ENCODE measurements at regions not wholly inside any gene's neighbourhood (a gene's known extent, or its start where the extent isn't known, plus 50 kb on each side); places are given as distances from the start of the nearest gene placed in this dataset.

DNA sequence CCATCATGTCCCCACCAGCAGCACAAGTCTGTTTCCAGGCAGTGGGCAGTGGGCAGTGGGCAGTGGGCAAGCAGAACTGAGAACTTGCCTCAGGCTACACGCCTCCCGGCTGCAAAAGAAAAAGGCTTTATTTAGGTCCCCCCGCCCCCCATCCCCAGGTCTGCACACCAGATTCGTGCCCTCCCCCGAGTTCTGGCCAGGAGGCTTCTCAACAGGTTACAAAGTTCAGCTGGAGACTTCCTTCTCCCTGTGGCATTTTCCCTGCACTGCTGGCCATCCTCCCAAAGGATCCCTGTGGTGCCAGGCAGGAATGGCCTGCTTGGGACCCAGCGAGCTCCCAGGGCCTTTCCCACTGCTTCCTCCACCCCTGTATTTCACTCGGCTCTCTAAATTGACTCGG, 97.0 kb upstream of the TRIM2 start:
- H3K4me1 Mint-ChIP-seq (ENCODE audit: low read depth): no peaks in the 10 kb centered on the region
- H3K36me3 Mint-ChIP-seq (ENCODE audit: low read depth): peaks cover 1% of the 10 kb centered on the region
- H3K27ac Mint-ChIP-seq: no peak overlapping the region
- H3K4me3 Mint-ChIP-seq: no peak overlapping the region
- H3K27me3 Mint-ChIP-seq (ENCODE audit: low read depth): peaks cover 64% of the 10 kb centered on the region
- peaks cover 14% of the 10 kb centered on the region for H3K9me3 Mint-ChIP-seq

DNA sequence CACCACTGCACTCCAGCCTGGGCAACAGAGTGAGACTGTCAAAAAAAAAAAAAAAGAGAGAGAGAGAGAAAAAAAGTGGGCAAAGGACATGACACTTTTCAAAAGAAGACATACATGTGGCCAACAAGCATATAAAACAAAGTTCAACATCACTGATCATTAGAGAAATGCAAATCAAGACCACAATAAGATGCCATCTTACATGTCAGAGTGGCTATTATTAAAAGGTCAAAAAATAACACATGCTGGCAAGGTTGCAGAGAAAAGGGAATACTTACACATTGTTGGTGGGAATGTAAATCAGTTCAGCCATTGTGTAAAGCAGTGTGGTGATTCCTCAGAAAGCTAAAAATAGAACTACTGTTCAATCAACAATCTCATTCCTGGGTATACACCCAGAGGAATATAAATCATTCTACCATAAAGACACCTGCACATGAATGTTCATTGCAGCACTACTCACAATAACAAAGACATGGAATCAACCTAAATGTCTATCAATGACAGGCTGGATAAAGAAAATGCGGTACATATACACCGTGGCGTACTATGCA, 94.9 kb upstream of the TRIM2 start:
- H3K27ac Mint-ChIP-seq: no peak overlapping the region
- peaks cover 14% of the 10 kb centered on the region for H3K9me3 Mint-ChIP-seq
- peaks cover 44% of the 10 kb centered on the region for H3K27me3 Mint-ChIP-seq (ENCODE audit: low read depth)
- no peaks in the 10 kb centered on the region for H3K36me3 Mint-ChIP-seq (ENCODE audit: low read depth)
- H3K4me1 Mint-ChIP-seq (ENCODE audit: low read depth): no peaks in the 10 kb centered on the region
- no peak overlapping the region for H3K4me3 Mint-ChIP-seq

DNA sequence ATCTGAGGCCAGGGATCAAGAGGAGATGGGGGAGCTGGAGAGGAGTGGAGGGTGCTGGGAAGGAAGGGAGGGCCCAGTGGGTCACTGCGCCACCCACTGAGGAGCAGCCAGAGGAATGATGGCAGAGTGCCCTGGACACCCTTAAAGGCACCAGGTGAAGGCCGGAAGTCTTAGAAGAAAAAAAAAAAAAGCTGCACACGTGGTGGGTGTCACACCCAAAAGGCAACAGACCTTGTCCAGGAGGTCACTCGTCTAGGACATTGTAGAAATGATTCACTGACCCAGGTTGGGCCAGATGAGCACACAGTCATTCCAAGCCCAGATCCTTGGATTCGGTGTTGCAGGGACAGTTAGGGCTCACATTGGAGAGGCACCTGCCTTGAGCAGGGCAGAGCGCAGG, 93.5 kb upstream of the TRIM2 start:
- Mint-ChIP-seq H3K27me3 (ENCODE audit: low read depth) (peaks cover 30% of the 10 kb centered on the region), H3K36me3 (ENCODE audit: low read depth) (no peaks in the 10 kb centered on the region), H3K9me3 (peaks cover 6% of the 10 kb centered on the region), H3K27ac (no peak overlapping the region), H3K4me1 (ENCODE audit: low read depth) (no peaks in the 10 kb centered on the region), H3K4me3 (no peak overlapping the region)

DNA sequence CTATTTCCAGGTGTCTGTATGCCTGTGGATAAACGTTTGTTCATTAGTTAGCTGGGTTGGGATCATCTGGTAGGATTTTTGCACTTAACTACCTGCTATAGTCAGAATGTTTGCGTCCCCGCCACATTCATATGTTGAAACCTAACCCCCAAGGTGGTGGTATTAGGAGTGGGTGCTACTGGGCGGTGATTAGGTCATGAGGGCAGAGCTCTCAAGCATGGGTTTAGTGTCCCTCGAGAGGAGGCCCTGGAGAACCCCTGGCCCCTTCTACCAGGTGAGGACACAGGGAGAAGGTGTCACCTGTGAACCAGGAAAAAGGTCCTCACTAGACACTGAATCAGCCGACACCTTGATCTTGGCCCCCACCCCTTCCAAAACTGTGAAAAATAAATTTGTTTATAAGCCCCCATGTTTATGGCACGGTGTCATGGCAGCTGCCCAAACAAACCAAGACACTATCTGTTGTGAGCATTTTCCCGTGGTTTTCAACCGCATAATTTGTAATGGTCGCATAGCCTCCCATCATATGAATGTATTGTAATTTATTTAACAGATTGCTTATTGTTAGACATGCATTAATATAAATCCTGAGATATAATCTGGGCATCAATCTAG, 92.7 kb upstream of the TRIM2 start:
- no peaks in the 10 kb centered on the region for H3K36me3 Mint-ChIP-seq (ENCODE audit: low read depth)
- H3K27me3 Mint-ChIP-seq (ENCODE audit: low read depth): peaks cover 22% of the 10 kb centered on the region
- no peaks in the 10 kb centered on the region for H3K4me1 Mint-ChIP-seq (ENCODE audit: low read depth)
- no peaks in the 10 kb centered on the region for H3K9me3 Mint-ChIP-seq
- no peak overlapping the region for H3K27ac Mint-ChIP-seq
- no peak overlapping the region for H3K4me3 Mint-ChIP-seq

DNA sequence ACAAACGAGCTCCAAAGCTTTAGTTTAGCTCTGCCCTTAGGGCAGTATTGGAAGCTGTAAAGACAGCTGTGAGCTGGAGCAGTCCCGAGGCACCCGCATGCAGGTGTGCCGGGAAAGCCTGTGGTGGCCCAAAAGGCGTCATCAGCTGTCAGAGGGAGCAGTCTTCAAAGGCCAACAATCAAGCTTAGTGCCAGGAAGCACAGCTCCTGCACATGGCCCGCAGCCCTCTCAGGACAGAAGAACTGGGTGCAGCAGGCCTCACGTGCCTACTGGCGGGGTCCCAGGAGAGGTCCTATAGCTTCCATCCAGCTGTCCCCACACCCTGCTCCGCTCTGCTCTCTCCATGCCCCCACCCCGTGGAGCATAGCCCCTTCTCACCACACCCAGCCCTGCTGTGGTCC, 92.2 kb upstream of the TRIM2 start:
- H3K27ac Mint-ChIP-seq: no peak overlapping the region
- no peaks in the 10 kb centered on the region for H3K9me3 Mint-ChIP-seq
- H3K4me1 Mint-ChIP-seq (ENCODE audit: low read depth): peaks cover 4% of the 10 kb centered on the region
- H3K4me3 Mint-ChIP-seq: no peak overlapping the region
- no peaks in the 10 kb centered on the region for H3K36me3 Mint-ChIP-seq (ENCODE audit: low read depth)
- H3K27me3 Mint-ChIP-seq (ENCODE audit: low read depth): peaks cover 19% of the 10 kb centered on the region

DNA sequence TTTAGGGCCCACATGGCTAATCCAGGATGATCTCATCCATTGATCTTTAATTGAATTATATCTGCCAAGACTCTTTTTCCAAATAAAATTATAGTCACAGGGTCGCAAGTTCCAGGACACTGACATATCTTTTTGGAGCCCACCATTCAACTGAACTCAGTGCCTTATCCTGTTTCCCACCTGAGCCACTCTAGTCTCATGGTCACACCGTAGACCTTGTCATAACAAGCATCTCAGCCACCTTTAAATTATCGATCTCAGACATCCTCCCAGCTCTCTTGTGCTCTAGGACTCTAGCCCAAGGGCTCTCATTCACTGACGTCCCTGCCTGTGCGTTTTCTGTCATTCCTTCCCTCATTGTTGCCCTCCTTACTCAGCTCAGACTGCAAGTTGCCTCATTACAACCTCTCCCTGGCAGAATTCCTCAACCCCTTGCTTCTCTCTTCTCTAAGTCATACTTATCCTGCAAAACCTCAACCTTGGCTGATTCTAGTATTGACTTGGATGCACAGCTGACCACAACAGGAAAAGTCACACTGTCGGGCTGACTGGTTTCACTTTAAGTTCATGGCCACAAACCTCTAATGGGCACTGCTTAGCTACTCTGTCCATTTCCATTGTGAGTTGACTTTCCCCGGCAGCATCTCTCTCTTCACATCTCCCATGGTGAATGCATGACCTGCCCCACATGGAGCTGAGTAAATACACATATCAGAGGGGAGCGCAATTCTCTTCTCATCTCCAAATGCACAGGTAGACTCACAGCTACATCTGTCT, 91.0 kb upstream of the TRIM2 start:
- H3K4me3 Mint-ChIP-seq: no peak overlapping the region
- peaks cover 7% of the 10 kb centered on the region for H3K4me1 Mint-ChIP-seq (ENCODE audit: low read depth)
- H3K27ac Mint-ChIP-seq: no peak overlapping the region
- H3K27me3 Mint-ChIP-seq (ENCODE audit: low read depth): peaks cover 14% of the 10 kb centered on the region
- no peaks in the 10 kb centered on the region for H3K36me3 Mint-ChIP-seq (ENCODE audit: low read depth)
- no peaks in the 10 kb centered on the region for H3K9me3 Mint-ChIP-seq

DNA sequence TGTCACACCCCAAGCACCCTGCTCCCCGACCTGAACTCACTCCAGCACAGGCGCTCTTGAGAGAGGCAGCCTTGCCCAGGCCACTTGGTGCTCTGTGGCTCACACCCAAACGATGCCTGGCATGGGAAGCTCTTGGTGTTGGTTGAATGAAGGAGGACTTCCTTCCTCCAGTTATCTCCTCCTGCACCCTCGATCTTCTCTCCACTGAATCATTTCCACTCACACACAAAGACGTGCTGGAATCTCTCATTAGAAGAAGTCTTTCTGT, 90.5 kb upstream of the TRIM2 start:
- Mint-ChIP-seq H3K27me3 (ENCODE audit: low read depth) (peaks cover 10% of the 10 kb centered on the region), H3K9me3 (no peaks in the 10 kb centered on the region), H3K36me3 (ENCODE audit: low read depth) (no peaks in the 10 kb centered on the region), H3K4me3 (no peak overlapping the region), H3K4me1 (ENCODE audit: low read depth) (peaks cover 8% of the 10 kb centered on the region), H3K27ac (no peak overlapping the region)

DNA sequence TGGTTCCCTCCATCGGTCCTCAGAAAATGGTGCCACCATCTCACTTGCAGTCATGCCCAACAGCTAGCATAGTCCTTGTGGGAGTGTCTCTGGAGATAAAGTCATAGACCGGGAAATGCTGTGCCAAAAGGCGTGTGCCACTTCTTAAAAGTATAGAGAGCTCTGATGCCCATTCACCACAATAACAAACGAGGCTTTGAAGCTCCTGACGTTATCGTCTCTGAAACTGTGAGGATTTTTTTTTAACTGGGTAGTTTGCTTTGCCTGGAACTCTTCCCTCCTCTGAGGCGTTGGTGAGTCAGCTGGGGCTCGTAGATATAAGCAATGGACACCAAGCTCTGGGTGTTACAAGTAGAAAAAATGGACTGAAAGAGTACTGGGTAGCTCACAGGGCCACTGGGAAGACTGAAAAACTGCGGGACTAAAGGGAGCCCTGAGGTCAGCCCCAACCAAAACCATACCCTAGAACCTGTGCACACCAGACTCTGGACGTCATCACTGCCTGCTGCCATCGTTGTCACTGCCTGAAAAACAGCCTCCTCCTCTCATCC, 89.4 kb upstream of the TRIM2 start:
- no peaks in the 10 kb centered on the region for H3K36me3 Mint-ChIP-seq (ENCODE audit: low read depth)
- H3K27ac Mint-ChIP-seq: peak overlapping the region; percentile 75
- no peaks in the 10 kb centered on the region for H3K9me3 Mint-ChIP-seq
- peaks cover 7% of the 10 kb centered on the region for H3K27me3 Mint-ChIP-seq (ENCODE audit: low read depth)
- peaks cover 9% of the 10 kb centered on the region for H3K4me1 Mint-ChIP-seq (ENCODE audit: low read depth)
- H3K4me3 Mint-ChIP-seq: no peak overlapping the region

DNA sequence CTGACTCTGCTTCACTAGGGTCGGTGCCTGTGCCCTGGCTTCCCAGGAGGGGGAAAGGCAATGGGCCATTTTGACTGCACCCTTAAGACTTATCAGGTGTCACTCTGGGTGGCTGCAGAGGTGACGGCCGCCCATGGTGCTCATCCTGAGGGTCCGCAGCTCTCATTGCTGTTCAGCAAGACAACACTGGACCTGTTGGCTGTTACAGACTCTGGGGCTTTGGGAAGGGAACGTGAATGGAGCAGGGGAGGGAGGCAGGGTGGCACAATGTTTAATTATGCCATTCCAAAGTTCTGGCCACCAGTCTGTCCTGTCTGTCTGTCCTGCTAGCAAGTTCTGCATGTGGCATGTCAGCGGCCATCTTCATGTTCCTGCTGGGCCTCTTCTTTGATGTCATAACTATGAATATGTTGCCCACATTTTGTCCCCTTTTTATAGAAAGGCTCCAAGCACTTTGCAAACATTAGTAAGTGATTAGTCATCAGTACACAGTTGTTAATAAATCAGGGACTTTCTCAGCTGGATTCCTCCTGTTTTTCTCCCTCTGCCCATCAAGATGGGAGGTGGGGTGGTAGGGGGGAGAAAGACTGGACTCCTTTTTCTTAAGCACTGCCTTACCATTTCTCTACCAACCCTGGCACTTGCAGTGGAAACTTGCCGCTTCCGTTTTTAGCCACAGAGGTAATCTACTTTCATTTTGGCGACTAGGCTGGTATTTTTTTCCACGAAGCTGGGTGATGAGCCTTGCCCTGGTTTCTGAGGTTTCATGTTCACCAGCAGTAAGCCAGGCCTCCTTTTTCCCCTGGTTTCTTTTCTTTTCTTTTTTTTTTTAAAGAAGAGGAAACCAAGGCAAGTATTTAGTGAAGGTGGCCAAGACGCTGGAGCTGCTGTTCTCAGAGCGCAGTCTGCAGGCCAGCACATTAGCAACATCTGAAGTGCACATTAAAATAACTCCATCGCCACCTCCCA, 88.6 kb upstream of the TRIM2 start:
- H3K4me1 Mint-ChIP-seq (ENCODE audit: low read depth): peaks cover 9% of the 10 kb centered on the region
- peak overlapping the region; percentile 36 for H3K4me3 Mint-ChIP-seq
- no peaks in the 10 kb centered on the region for H3K9me3 Mint-ChIP-seq
- peaks cover 4% of the 10 kb centered on the region for H3K27me3 Mint-ChIP-seq (ENCODE audit: low read depth)
- H3K36me3 Mint-ChIP-seq (ENCODE audit: low read depth): no peaks in the 10 kb centered on the region
- peak overlapping the region; percentile 75 for H3K27ac Mint-ChIP-seq

DNA sequence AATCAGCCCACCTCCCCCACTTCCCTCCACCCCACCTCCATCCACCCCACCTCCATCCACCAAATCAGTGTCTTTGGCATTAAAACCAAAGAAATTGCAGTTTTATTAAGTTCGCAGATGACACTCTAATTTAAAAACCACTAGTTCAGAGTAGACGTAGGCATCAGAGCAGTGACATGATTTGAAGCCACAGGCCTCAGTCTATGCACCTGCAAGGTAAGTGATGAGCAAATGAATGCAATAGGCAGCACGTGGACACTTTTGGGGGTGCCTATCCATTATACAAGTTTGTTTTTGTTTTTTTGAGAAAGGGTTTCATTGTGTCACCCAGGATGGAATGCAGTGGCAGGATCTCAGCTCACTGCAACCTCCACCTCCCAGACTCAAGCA, 88.0 kb upstream of the TRIM2 start:
- no peaks in the 10 kb centered on the region for H3K27me3 Mint-ChIP-seq (ENCODE audit: low read depth)
- H3K4me1 Mint-ChIP-seq (ENCODE audit: low read depth): peaks cover 9% of the 10 kb centered on the region
- H3K4me3 Mint-ChIP-seq: peak overlapping the region; percentile 36
- peak overlapping the region; percentile 75 for H3K27ac Mint-ChIP-seq
- no peaks in the 10 kb centered on the region for H3K9me3 Mint-ChIP-seq
- H3K36me3 Mint-ChIP-seq (ENCODE audit: low read depth): no peaks in the 10 kb centered on the region

DNA sequence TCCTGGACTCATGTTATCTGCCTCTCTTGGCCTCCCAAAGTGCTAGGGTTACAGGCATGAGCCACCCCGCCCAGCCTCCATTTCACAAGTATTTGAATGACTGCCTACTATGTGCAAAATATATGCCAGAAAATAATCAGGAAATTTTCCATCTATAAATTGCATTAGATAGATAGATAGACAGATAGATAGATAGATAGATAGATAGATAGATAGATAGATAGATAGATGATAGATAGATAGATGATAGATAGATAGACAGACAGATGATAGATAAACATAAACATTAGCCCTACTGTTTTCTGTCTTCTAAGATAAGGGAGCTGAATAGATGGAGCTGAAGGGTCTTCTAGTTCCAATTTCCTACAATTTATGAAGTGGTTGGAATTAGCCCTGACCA, 87.4 kb upstream of the TRIM2 start:
- Mint-ChIP-seq H3K9me3 (no peaks in the 10 kb centered on the region), H3K36me3 (ENCODE audit: low read depth) (no peaks in the 10 kb centered on the region), H3K4me3 (peak overlapping the region; percentile 11), H3K27ac (peak overlapping the region; percentile 44), H3K4me1 (ENCODE audit: low read depth) (peaks cover 9% of the 10 kb centered on the region), H3K27me3 (ENCODE audit: low read depth) (no peaks in the 10 kb centered on the region)

DNA sequence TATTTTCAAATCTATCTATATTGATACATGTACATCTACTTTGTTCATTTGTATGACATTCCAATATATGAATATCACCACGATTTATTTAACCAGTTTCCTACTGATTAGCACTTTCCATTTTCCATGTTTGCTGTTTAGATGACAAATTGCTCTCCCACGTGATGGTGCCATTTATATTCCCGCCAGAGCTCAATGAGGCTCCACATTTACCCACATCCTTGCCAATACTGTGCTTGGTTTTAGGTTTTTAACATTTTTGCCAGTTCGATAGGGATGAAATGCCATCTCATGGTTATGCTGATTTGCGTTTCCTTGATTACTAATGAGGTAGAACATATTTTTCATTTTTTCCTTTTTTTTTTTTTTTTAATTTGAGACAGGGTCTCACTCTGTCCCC, 86.7 kb upstream of the TRIM2 start:
- Mint-ChIP-seq H3K9me3 (no peaks in the 10 kb centered on the region), H3K4me3 (no peak overlapping the region), H3K27me3 (ENCODE audit: low read depth) (no peaks in the 10 kb centered on the region), H3K27ac (no peak overlapping the region), H3K36me3 (ENCODE audit: low read depth) (no peaks in the 10 kb centered on the region), H3K4me1 (ENCODE audit: low read depth) (peaks cover 9% of the 10 kb centered on the region)

DNA sequence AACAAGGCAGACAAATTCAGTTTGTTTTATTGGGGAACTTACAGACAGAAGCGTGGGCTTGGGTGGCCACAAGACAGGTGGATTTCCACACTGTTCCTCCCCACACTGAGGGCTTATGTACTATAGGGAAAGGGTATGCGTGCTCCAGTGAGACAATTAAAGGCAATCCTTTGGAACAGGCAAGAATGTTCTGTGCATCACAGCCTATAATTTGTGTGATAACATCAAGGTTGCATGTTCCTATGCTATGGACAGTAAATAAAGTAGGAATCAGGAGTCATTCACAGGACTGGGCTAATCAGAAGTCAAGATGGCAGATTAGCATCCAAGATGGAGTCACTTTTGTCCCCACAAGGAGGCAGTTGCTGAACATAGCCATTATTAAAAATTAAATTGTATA, 84.6 kb upstream of the TRIM2 start:
- no peaks in the 10 kb centered on the region for H3K36me3 Mint-ChIP-seq (ENCODE audit: low read depth)

DNA sequence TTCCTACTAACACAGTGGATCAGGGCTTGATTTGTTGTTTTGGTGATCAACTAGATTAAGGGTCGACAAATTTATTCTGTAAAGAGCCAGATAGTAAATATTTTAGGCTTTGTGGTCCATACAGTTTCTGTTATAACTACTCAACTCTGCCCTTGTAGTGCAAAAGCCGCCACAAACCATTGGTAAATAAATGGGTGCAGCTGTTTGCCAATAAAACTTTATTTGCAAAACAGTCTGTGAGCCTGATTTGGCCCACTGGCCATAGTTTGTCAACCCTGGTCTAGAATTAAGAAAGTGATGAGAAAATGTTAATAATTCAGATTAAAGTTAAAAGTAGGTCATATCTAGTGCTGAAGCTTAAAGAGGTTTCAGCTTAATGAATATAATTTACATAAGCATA, 84.0 kb upstream of the TRIM2 start:
- no peaks in the 10 kb centered on the region for H3K27me3 Mint-ChIP-seq (ENCODE audit: low read depth)
- H3K36me3 Mint-ChIP-seq (ENCODE audit: low read depth): no peaks in the 10 kb centered on the region
- no peak overlapping the region for H3K27ac Mint-ChIP-seq
- peaks cover 9% of the 10 kb centered on the region for H3K4me1 Mint-ChIP-seq (ENCODE audit: low read depth)
- H3K9me3 Mint-ChIP-seq: no peaks in the 10 kb centered on the region
- H3K4me3 Mint-ChIP-seq: no peak overlapping the region

More for the DNA sequence above, 84.6 kb upstream of the TRIM2 start:
- Mint-ChIP-seq H3K27me3 (ENCODE audit: low read depth) (no peaks in the 10 kb centered on the region), H3K4me3 (no peak overlapping the region), H3K27ac (no peak overlapping the region), H3K9me3 (no peaks in the 10 kb centered on the region), H3K4me1 (ENCODE audit: low read depth) (peaks cover 9% of the 10 kb centered on the region)

All from T-helper 1 cell treated with Interleukin-12 subunit alpha and Interleukin-12 subunit beta and Interleukin-4 antibody, amounts not matched to agents 30 μg/mL and 1 μg/mL, for 36 hours (primary cell).